Type B pancreatic cell (in vitro differentiated cells): ENCODE measurements at regions not wholly inside any gene's neighbourhood (a gene's known extent, or its start where the extent isn't known, plus 50 kb on each side); places are given as distances from the start of the nearest gene placed in this dataset.

Source experiments
- DNase-seq: peaks from one replicate; pipeline ENCODE4 v3.0.0; 2021; ENCODE audit warnings: mixed read lengths; ENCODE audit not compliant: unreplicated experiment; ENCODE audit errors: extremely low spot score
- H3K27ac Mint-ChIP-seq: 2 replicates; pipeline ENCODE4 v1.8.0; 2021; ENCODE audit warnings: mild to moderate bottlenecking, mixed read lengths
- H3K27me3 Mint-ChIP-seq: 2 replicates; pipeline ENCODE4 v1.8.0; 2021; ENCODE audit warnings: mixed read lengths
- H3K36me3 Mint-ChIP-seq: 2 replicates; pipeline ENCODE4 v1.8.0; 2021; ENCODE audit warnings: mixed read lengths
- H3K4me1 Mint-ChIP-seq: one replicate; pipeline ENCODE4 v1.8.0; 2021; ENCODE audit warnings: mixed read lengths; ENCODE audit not compliant: unreplicated experiment
- H3K4me3 Mint-ChIP-seq: 2 replicates; pipeline ENCODE4 v1.8.0; 2021; ENCODE audit warnings: mild to moderate bottlenecking, mixed read lengths
- H3K9me3 Mint-ChIP-seq: 2 replicates; pipeline ENCODE4 v1.8.0; 2021; ENCODE audit warnings: mixed read lengths
- TF ChIP-seq, protein P1 (sequence below): fragments of 200-600 bp; sonication (generic); conservative IDR thresholded peaks from 2 replicates; pipeline ENCODE4 v1.5.0; 2021; ENCODE audit warnings: antibody characterized with exemption, mild to moderate bottlenecking

DNA sequence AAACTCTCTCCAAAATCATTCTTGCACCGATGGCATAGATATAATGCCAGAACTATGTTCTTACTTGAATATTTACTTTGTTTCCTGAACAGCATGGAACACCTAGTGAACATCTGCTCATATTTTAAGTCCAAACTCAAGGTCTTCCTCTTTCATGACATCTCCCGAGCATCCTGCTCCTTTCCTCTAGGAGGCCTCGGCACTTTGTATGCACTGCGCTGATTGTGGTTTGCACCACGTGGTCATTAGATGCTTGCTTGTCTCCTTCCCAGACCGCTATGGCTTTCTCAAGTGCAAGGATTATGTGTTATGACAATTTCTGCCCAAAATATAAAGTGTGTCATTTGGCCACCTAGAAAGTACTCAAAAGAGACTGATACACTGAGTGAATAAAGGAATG lies 912.0 kb downstream of the GALC start:
- Mint-ChIP-seq H3K4me1 (peaks cover 12% of the 10 kb centered on the region), H3K27me3 (no peaks in the 10 kb centered on the region), H3K36me3 (no peaks in the 10 kb centered on the region), H3K9me3 (no peaks in the 10 kb centered on the region), H3K27ac (no peak overlapping the region), H3K4me3 (no peak overlapping the region)
- DNase-seq = no peak
- TF ChIP-seq, protein P1, sequence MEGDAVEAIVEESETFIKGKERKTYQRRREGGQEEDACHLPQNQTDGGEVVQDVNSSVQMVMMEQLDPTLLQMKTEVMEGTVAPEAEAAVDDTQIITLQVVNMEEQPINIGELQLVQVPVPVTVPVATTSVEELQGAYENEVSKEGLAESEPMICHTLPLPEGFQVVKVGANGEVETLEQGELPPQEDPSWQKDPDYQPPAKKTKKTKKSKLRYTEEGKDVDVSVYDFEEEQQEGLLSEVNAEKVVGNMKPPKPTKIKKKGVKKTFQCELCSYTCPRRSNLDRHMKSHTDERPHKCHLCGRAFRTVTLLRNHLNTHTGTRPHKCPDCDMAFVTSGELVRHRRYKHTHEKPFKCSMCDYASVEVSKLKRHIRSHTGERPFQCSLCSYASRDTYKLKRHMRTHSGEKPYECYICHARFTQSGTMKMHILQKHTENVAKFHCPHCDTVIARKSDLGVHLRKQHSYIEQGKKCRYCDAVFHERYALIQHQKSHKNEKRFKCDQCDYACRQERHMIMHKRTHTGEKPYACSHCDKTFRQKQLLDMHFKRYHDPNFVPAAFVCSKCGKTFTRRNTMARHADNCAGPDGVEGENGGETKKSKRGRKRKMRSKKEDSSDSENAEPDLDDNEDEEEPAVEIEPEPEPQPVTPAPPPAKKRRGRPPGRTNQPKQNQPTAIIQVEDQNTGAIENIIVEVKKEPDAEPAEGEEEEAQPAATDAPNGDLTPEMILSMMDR = no peak

DNA sequence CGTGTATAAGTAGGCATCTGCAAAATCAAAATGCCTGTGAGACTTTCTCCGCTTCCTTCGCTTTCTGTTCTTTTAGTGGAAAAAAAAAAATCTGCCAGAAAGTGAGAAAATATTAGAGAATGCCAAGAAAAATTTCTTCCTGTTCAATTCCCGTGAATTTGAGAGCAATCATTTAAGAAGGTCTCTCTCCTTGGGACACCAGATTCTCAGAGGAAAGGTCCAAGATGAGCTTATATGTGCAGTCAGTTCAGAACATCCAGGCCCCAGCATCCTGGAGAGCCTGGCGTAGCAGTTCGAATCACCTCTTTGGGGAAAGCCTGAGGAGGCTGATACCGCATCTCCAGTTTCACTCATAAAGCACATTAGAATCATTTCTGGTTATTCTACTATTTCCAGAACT lies 912.8 kb downstream of the GALC start:
- Mint-ChIP-seq H3K9me3 (no peaks in the 10 kb centered on the region), H3K4me1 (peaks cover 12% of the 10 kb centered on the region), H3K36me3 (no peaks in the 10 kb centered on the region), H3K27ac (no peak overlapping the region), H3K27me3 (no peaks in the 10 kb centered on the region), H3K4me3 (no peak overlapping the region)
- TF ChIP-seq, protein P1 = no peak
- DNase-seq = no peak

DNA sequence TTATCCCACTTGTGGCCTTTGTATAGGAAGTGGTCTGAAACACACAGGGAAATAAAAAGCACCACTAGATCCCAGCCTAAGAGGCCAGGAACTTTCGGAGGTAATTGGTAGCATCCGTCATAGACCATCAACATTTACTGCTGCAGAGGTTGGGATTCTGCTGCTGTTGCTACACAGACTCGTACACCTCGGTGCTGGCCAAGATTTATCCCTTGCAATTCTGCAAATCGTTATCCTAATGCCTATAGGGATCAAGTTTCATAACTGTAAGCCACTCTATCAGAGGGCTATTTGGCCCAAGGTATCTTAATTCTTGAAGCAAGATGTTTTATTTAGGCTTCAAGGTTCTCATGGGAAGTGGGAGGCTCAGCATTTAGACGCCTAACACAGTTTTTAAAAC lies 913.6 kb downstream of the GALC start:
- H3K36me3 Mint-ChIP-seq = no peaks in the 10 kb centered on the region
- TF ChIP-seq, protein P1 = no peak
- H3K27ac Mint-ChIP-seq = no peak overlapping the region
- H3K4me1 Mint-ChIP-seq = peaks cover 12% of the 10 kb centered on the region
- H3K4me3 Mint-ChIP-seq = no peak overlapping the region
- H3K27me3 Mint-ChIP-seq = no peaks in the 10 kb centered on the region
- no peaks in the 10 kb centered on the region for H3K9me3 Mint-ChIP-seq
- DNase-seq = no peak

DNA sequence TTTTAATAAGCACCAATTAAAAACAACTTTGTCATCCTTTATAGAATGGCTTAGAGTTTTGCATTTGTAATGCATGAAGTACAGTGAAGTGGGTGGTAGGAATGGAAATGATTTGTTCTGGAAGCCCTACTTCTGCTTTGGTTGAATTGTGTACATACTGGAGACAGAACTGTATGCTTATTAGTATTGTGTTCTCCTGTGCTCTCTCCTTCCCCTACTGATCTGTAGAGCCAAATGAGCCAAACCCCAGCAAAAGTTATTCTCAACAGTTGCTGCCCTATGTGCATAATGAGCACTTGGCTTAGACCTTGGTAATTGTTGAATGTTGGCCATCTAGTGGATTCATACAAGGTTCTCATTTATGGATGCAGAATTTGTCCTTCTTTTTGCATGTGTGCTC lies 916.1 kb downstream of the GALC start:
- H3K27me3 Mint-ChIP-seq = no peaks in the 10 kb centered on the region
- H3K9me3 Mint-ChIP-seq = no peaks in the 10 kb centered on the region
- TF ChIP-seq, protein P1 = no peak
- no peak overlapping the region for H3K27ac Mint-ChIP-seq
- peaks cover 12% of the 10 kb centered on the region for H3K4me1 Mint-ChIP-seq
- H3K36me3 Mint-ChIP-seq = no peaks in the 10 kb centered on the region
- no peak overlapping the region for H3K4me3 Mint-ChIP-seq
- DNase-seq = no peak

DNA sequence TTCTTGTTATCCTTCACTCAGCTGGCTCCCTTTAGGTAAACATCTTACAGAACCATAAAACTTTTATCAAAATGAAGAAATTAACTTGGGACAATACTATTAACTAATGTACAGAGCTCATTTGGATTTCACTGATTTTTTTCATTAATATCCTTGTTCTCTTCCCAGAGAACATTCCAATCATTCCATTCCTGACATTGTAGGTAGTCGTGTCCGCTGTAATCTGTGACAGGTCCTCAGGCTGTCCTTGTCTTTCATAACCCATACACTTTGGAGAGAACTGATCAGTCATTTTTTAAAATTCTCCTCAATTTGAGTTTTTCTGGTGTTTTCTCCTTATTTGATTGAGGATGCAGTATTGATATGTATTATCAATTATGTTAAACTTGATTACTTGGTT lies 916.8 kb downstream of the GALC start:
- Mint-ChIP-seq H3K27me3 (no peaks in the 10 kb centered on the region), H3K27ac (no peak overlapping the region), H3K36me3 (no peaks in the 10 kb centered on the region), H3K4me3 (no peak overlapping the region), H3K9me3 (no peaks in the 10 kb centered on the region), H3K4me1 (peaks cover 12% of the 10 kb centered on the region)
- TF ChIP-seq, protein P1 = no peak
- DNase-seq = no peak

DNA sequence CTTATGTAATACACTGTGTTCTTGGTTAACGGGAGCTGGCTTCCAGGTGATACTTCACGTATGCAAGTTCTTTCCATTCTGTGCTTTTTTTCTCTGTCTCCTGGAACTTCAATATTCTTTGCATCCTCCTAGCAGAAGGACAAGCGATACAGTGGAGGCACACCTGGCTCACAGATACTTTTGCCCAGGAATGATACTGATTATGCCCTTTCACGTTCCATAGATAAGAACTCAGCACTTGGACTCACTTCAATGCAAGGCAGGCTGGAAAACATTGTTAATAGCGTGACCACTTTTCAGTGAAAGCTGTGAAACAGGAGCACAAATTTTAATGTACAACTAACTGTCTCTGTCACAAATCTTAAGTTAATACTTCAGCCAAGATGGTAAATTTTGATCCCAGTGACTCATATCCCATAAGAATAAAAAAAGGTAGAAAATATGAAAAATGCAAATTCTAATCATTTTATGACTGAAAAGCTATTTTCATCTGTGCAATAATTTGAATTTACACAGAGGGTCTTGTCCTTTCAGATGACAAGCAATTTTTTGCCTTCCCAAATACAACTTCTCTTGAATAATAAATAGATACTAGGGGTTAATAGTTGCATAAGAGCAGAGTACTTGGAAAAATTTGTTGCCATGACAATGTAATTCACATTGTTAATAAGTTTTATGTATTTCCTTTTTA lies 919.0 kb downstream of the GALC start:
- Mint-ChIP-seq H3K36me3 (no peaks in the 10 kb centered on the region), H3K4me1 (peaks cover 6% of the 10 kb centered on the region), H3K27ac (no peak overlapping the region), H3K9me3 (no peaks in the 10 kb centered on the region), H3K4me3 (no peak overlapping the region), H3K27me3 (no peaks in the 10 kb centered on the region)
- TF ChIP-seq, protein P1 = no peak
- no peak for DNase-seq
